Central memory CD8-positive, alpha-beta T cell (primary cell): ENCODE measurements at regions not wholly inside any gene's neighbourhood (a gene's known extent, or its start where the extent isn't known, plus 50 kb on each side); places are given as distances from the start of the nearest gene placed in this dataset.

ENCODE experiments used
- ATAC-seq: fragments of 150-1000 bp; cut with Tn5 transposase; replicated peaks from 2 replicates; pipeline ENCODE4 v1.10.0; 2022; ENCODE audit warnings: mild to moderate bottlenecking, moderate FRiP score, moderate number of reproducible peaks; ENCODE audit not compliant: poor library complexity, severe bottlenecking; ENCODE audit errors: extremely low read depth
- DNase-seq, 2 donors: peaks; one replicate each; pipeline ENCODE4 v3.0.0; 2021; ENCODE audit warnings: low spot score in 2 of 2
- H3K27ac Mint-ChIP-seq: one replicate; pipeline ENCODE4 v1.8.0; 2022; ENCODE audit warnings: low read depth, mild to moderate bottlenecking, moderate library complexity, mixed read lengths
- H3K27me3 Mint-ChIP-seq: one replicate; pipeline ENCODE4 v1.8.0; 2022; ENCODE audit warnings: mixed read lengths
- H3K36me3 Mint-ChIP-seq: one replicate; pipeline ENCODE4 v1.8.0; 2022; ENCODE audit warnings: mild to moderate bottlenecking, moderate library complexity, mixed read lengths; ENCODE audit not compliant: insufficient read depth
- H3K4me1 Mint-ChIP-seq: one replicate; pipeline ENCODE4 v1.8.0; 2022; ENCODE audit warnings: mixed read lengths
- H3K4me3 Mint-ChIP-seq: one replicate; pipeline ENCODE4 v1.8.0; 2022; ENCODE audit warnings: mild to moderate bottlenecking, moderate library complexity, mixed read lengths
- H3K9me3 Mint-ChIP-seq: one replicate; pipeline ENCODE4 v1.8.0; 2022; ENCODE audit warnings: mixed read lengths

GRCh38 chr5:130550562-130550928 is 614.5 kb downstream of the HINT1 start:
- ATAC-seq: no peak

DNA sequence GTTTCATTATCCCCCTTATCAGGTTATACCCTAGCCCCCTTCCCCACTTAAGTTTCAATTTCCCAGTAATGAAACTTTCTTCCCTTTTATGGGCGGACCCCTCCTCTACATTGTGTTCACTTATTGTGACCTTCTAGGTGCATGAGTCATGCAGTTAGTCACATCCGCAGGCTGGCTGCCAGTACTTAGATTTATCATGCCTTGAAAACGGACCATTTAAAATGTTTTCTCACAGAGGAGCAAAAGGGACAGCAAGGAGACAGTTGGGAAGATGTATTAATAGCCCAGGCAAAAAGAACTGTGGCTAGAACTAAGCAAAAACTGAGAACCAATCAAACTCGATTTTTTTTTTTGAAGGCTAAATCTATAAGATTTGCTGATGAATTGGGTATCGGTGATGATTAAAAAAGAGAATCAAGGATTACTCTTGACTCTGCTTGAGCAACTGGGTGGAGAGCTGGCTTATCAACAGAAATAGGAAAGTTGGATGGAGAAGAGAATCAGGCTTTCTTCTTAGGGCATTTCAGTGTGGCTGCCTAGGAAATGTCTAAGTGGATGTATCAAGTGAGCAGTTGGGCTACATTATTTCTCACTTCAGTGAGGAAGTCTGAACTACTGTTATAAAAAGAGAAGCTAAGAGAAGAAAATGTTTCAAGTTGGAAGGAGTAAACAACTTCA is 615.0 kb downstream of the HINT1 start:
- ATAC-seq (no peak), DNase-seq (no peak)
- H3K27me3 Mint-ChIP-seq: peaks cover 26% of the 10 kb centered on the region
- no peaks in the 10 kb centered on the region for H3K36me3 Mint-ChIP-seq
- H3K27ac Mint-ChIP-seq: no peak overlapping the region
- no peaks in the 10 kb centered on the region for H3K4me1 Mint-ChIP-seq
- H3K9me3 Mint-ChIP-seq: peaks cover 18% of the 10 kb centered on the region
- H3K4me3 Mint-ChIP-seq: no peak overlapping the region

More at GRCh38 chr5:130550562-130550928, 614.5 kb downstream of the HINT1 start:
- Mint-ChIP-seq H3K4me1 (no peaks in the 10 kb centered on the region), H3K27me3 (peaks cover 26% of the 10 kb centered on the region), H3K4me3 (no peak overlapping the region), H3K36me3 (no peaks in the 10 kb centered on the region), H3K9me3 (peaks cover 13% of the 10 kb centered on the region), H3K27ac (no peak overlapping the region)
- no peak for DNase-seq

- ATAC-seq (no peak), DNase-seq (no peak)
- H3K27me3 Mint-ChIP-seq: peaks cover 26% of the 10 kb centered on the region
- H3K36me3 Mint-ChIP-seq: no peaks in the 10 kb centered on the region
- H3K4me3 Mint-ChIP-seq: no peak overlapping the region
- no peaks in the 10 kb centered on the region for H3K4me1 Mint-ChIP-seq
- H3K9me3 Mint-ChIP-seq: peaks cover 19% of the 10 kb centered on the region
- no peak overlapping the region for H3K27ac Mint-ChIP-seq
These were observed 618.8 kb downstream of the HINT1 start for GRCh38 chr5:130546211-130546610.

- Mint-ChIP-seq H3K9me3 (peaks cover 19% of the 10 kb centered on the region), H3K4me1 (no peaks in the 10 kb centered on the region), H3K27me3 (peaks cover 26% of the 10 kb centered on the region), H3K27ac (no peak overlapping the region), H3K4me3 (no peak overlapping the region), H3K36me3 (no peaks in the 10 kb centered on the region)
- no peak for ATAC-seq
- no peak for DNase-seq
These were observed 619.8 kb downstream of the HINT1 start for GRCh38 chr5:130545291-130545690.

GRCh38 chr5:130541617-130542221 is 623.3 kb downstream of the HINT1 start:
- ATAC-seq (no peak), DNase-seq (no peak)
- Mint-ChIP-seq H3K36me3 (no peaks in the 10 kb centered on the region), H3K27me3 (no peaks in the 10 kb centered on the region), H3K4me1 (no peaks in the 10 kb centered on the region), H3K4me3 (no peak overlapping the region), H3K9me3 (peaks cover 8% of the 10 kb centered on the region), H3K27ac (no peak overlapping the region)

DNA sequence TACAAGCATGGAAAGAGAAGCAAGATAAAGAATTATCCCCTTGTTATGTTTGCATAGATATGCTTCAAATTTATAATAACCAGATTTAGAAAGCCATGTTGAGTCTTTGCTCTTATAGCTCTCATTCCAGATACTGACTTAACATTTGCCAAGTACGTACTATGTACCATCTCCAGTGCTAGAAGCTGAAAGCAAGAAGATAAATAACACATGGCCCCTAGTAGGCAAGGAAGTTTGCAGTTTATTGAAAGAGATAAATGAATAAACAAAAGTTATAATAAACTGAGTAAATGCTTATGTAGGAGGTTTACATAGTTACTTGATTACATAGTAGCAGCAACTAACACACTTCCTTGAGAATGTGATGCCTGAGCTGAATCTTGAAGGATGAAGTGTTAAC is 628.4 kb downstream of the HINT1 start:
- Mint-ChIP-seq H3K27ac (no peak overlapping the region), H3K4me3 (no peak overlapping the region), H3K9me3 (no peaks in the 10 kb centered on the region), H3K27me3 (no peaks in the 10 kb centered on the region), H3K4me1 (no peaks in the 10 kb centered on the region), H3K36me3 (no peaks in the 10 kb centered on the region)
- DNase-seq (no peak), ATAC-seq (no peak)

- ATAC-seq: no peak
These were observed 628.5 kb downstream of the CHSY3 start for GRCh38 chr5:130532786-130533185.

GRCh38 chr5:130529511-130530485 is 625.5 kb downstream of the CHSY3 start:
- H3K36me3 Mint-ChIP-seq: no peaks in the 10 kb centered on the region
- H3K4me1 Mint-ChIP-seq: no peaks in the 10 kb centered on the region
- H3K27ac Mint-ChIP-seq: no peak overlapping the region
- ATAC-seq: no peak
- DNase-seq: no peak
- H3K9me3 Mint-ChIP-seq: no peaks in the 10 kb centered on the region
- no peaks in the 10 kb centered on the region for H3K27me3 Mint-ChIP-seq
- no peak overlapping the region for H3K4me3 Mint-ChIP-seq

More at GRCh38 chr5:130532786-130533185, 628.5 kb downstream of the CHSY3 start:
- Mint-ChIP-seq H3K27ac (no peak overlapping the region), H3K4me3 (no peak overlapping the region), H3K27me3 (no peaks in the 10 kb centered on the region), H3K9me3 (no peaks in the 10 kb centered on the region), H3K36me3 (no peaks in the 10 kb centered on the region), H3K4me1 (no peaks in the 10 kb centered on the region)
- no peak for DNase-seq

- Mint-ChIP-seq H3K4me1 (no peaks in the 10 kb centered on the region), H3K27ac (no peak overlapping the region), H3K9me3 (no peaks in the 10 kb centered on the region), H3K4me3 (no peak overlapping the region), H3K27me3 (no peaks in the 10 kb centered on the region), H3K36me3 (no peaks in the 10 kb centered on the region)
- no peak for ATAC-seq
- no peak for DNase-seq
These were observed 624.8 kb downstream of the CHSY3 start for GRCh38 chr5:130529111-130529510.

DNA sequence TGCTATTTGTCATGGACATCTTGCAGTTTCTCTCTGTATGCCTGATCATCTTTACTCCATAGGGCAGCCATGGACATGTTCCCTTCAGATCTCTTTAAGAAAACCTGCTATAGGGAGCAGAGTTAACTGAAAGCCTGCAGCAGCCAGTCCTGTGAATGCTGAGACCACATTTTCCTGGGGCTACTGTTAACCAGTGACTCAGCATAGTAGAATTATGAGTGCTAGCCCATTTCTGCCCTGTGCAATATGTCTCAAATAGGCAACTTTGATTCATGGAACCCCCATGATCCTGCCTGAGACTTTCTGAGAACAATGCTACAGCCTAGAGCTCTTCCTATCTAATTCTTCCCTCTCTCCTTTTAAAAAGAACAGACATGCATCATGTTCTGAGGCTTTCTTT is 624.2 kb downstream of the CHSY3 start:
- no peaks in the 10 kb centered on the region for H3K4me1 Mint-ChIP-seq
- H3K9me3 Mint-ChIP-seq: no peaks in the 10 kb centered on the region
- H3K4me3 Mint-ChIP-seq: no peak overlapping the region
- H3K27ac Mint-ChIP-seq: no peak overlapping the region
- no peak for DNase-seq
- ATAC-seq: no peak
- no peaks in the 10 kb centered on the region for H3K27me3 Mint-ChIP-seq
- no peaks in the 10 kb centered on the region for H3K36me3 Mint-ChIP-seq

- DNase-seq (no peak), ATAC-seq (no peak)
- no peak overlapping the region for H3K27ac Mint-ChIP-seq
- H3K4me1 Mint-ChIP-seq: no peaks in the 10 kb centered on the region
- peaks cover 2% of the 10 kb centered on the region for H3K9me3 Mint-ChIP-seq
- H3K36me3 Mint-ChIP-seq: peaks cover under 1% of the 10 kb centered on the region
- peaks cover 11% of the 10 kb centered on the region for H3K27me3 Mint-ChIP-seq
- no peak overlapping the region for H3K4me3 Mint-ChIP-seq
These were observed 622.4 kb downstream of the CHSY3 start for GRCh38 chr5:130526708-130527107.

DNA sequence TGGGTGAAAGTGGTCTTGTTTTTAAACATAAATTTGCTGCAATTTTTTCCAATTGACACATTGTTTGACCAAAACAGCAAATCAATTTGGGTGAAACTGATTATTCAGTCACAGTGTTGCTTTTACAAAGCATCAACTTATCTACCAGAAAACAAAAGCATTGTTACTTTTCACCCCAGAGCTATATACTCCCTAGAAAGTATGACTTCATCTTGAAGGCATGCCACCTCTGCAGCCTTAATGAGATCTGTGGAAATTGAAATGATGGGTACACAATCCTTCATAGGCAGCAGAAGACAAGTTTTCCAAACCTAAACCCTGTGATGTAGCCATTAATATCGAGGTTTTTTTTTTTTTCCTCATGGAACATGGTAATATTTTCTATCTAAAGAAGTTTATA is 615.9 kb downstream of the CHSY3 start:
- Mint-ChIP-seq H3K27ac (no peak overlapping the region), H3K36me3 (peaks cover 1% of the 10 kb centered on the region), H3K27me3 (peaks cover 11% of the 10 kb centered on the region), H3K4me1 (no peaks in the 10 kb centered on the region), H3K9me3 (peaks cover 21% of the 10 kb centered on the region), H3K4me3 (no peak overlapping the region)
- DNase-seq (no peak), ATAC-seq (no peak)
